B cell (primary cell): ENCODE measurements at regions not wholly inside any gene's neighbourhood (a gene's known extent, or its start where the extent isn't known, plus 50 kb on each side); places are given as distances from the start of the nearest gene placed in this dataset.

Experiments
- ATAC-seq: fragments of 200-7000 bp; cut with Tn5 transposase; one replicate; pipeline ENCODE4 v1.10.0; 2021; ENCODE audit warnings: low read depth, mild to moderate bottlenecking, moderate number of reproducible peaks, moderate library complexity
- CTCF ChIA-PET: fragments of 350-600 bp; sonication (Branson Sonifier 250); formaldehyde crosslinking; loops from one replicate; lab custom pipeline; 2021; ENCODE audit warnings: antibody characterized with exemption, inconsistent platforms; lab: Charles Lee
- POLR2A ChIA-PET: fragments of 350-600 bp; sonication (Branson Sonifier 250); formaldehyde crosslinking; loops from one replicate; lab custom pipeline; 2021; ENCODE audit warnings: antibody characterized with exemption; lab: Charles Lee
- DNase-seq: peaks from one replicate; pipeline ENCODE4 v3.0.0; 2013
- H2AFZ ChIP-seq: 2 replicates; pipeline ENCODE4 v1.6.1; 2012; ENCODE audit warnings: mild to moderate bottlenecking, low read depth, low read length; ENCODE audit not compliant: insufficient read depth, poor library complexity, severe bottlenecking
- H3K27ac ChIP-seq, 2 donors: 1 replicate in 1 of 2; 2 replicates in 1 of 2; pipeline ENCODE4 v1.5.1; 2012 to 2013; ENCODE audit warnings: low read length in 2 of 2, mild to moderate bottlenecking in 2 of 2, moderate library complexity in 1 of 2
- H3K27me3 ChIP-seq, 4 experiments: fragments of 200-600 bp in 1 of 4; sonication (generic) in 1 of 4; replicated peaks in 1 of 4; 1 replicate in 2 of 4; 2 replicates in 2 of 4; pipeline versions ENCODE4 v1.6.1 to v1.7.0; 2013 to 2016; ENCODE audit warnings: low read length in 3 of 4, mild to moderate bottlenecking in 2 of 4, mixed read lengths in 1 of 4, moderate library complexity in 1 of 4; ENCODE audit not compliant: insufficient read depth in 4 of 4, control insufficient read depth in 3 of 4; ENCODE audit errors: control extremely low read depth in 1 of 4
- H3K36me3 ChIP-seq, 2 experiments: replicated peaks in 1 of 2; 1 replicate in 1 of 2; 2 replicates in 1 of 2; pipeline versions ENCODE4 v1.6.1 to v1.7.1; 2013; ENCODE audit warnings: low read length in 1 of 2; ENCODE audit not compliant: insufficient read depth in 2 of 2, control insufficient read depth in 1 of 2; ENCODE audit errors: control extremely low read depth in 1 of 2, extremely low read depth in 1 of 2
- H3K4me1 ChIP-seq, 2 donors: fragments of 200-600 bp in 1 of 2; sonication (generic) in 1 of 2; 1 replicate in 1 of 2; 2 replicates in 1 of 2; pipeline versions ENCODE4 v1.5.1 to v1.6.1; 2013 to 2017; ENCODE audit warnings: low read length in 2 of 2; ENCODE audit not compliant: control insufficient read depth in 2 of 2, insufficient read depth in 2 of 2
- H3K4me2 ChIP-seq: replicated peaks from 2 replicates; pipeline ENCODE3; 2012; ENCODE audit warnings: mild to moderate bottlenecking, low read depth, low read length; ENCODE audit not compliant: poor library complexity, severe bottlenecking
- H3K4me3 ChIP-seq, 5 experiments: fragments of 200-600 bp in 1 of 5; sonication (generic) in 1 of 5; 1 replicate in 3 of 5; 2 replicates in 2 of 5; pipeline versions ENCODE4 v1.5.1 to v1.7.0; 2011 to 2016; ENCODE audit warnings: low read length in 4 of 5, mild to moderate bottlenecking in 4 of 5, low read depth in 2 of 5, control low read depth in 1 of 5, moderate library complexity in 1 of 5; ENCODE audit not compliant: insufficient read depth in 1 of 5; ENCODE audit errors: control extremely low read depth in 1 of 5, extremely low read depth in 1 of 5
- H3K79me2 ChIP-seq: fragments of 200-600 bp; sonication (generic); one replicate; pipeline ENCODE4 v1.6.0; 2016; ENCODE audit warnings: low read length; ENCODE audit not compliant: control insufficient read depth, insufficient read depth
- H3K9ac ChIP-seq: fragments of 200-600 bp; sonication (generic); 2 replicates; pipeline ENCODE4 v1.6.1; 2017; ENCODE audit warnings: mild to moderate bottlenecking, low read length, moderate library complexity
- H3K9me3 ChIP-seq, 3 donors: one replicate each; pipeline versions ENCODE4 v1.6.1 to v1.7.1; 2013; ENCODE audit warnings: low read length in 2 of 3; ENCODE audit not compliant: control insufficient read depth in 2 of 3, insufficient read depth in 1 of 3; ENCODE audit errors: control extremely low read depth in 1 of 3
- H4K20me1 ChIP-seq: 2 replicates; pipeline ENCODE4 v1.6.0; 2012; ENCODE audit warnings: mild to moderate bottlenecking, low read length; ENCODE audit not compliant: insufficient read depth, control insufficient read depth, poor library complexity, severe bottlenecking
- H3K27ac Mint-ChIP-seq: one replicate; pipeline ENCODE4 v1.8.0; 2021; ENCODE audit warnings: mixed read lengths
- H3K27me3 Mint-ChIP-seq: one replicate; pipeline ENCODE4 v1.8.0; 2021; ENCODE audit warnings: mixed read lengths
- H3K4me1 Mint-ChIP-seq: one replicate; pipeline ENCODE4 v1.8.0; 2021; ENCODE audit warnings: mixed read lengths
- H3K4me3 Mint-ChIP-seq: one replicate; pipeline ENCODE4 v1.8.0; 2021; ENCODE audit warnings: mixed read lengths
- H3K9me3 Mint-ChIP-seq: one replicate; pipeline ENCODE4 v1.8.0; 2022; ENCODE audit warnings: mixed read lengths; ENCODE audit not compliant: insufficient read depth
- CTCF ChIP-seq: fragments of 200-600 bp; IDR thresholded peaks from one replicate; pipeline ENCODE4 v1.8.0; 2022; ENCODE audit warnings: antibody characterized with exemption, mild to moderate bottlenecking
- EZH2 ChIP-seq: IDR thresholded peaks from 2 replicates; pipeline ENCODE4 v1.6.1; 2012; ENCODE audit warnings: borderline replicate concordance, low read depth, mild to moderate bottlenecking, moderate library complexity, low read length; ENCODE audit not compliant: insufficient read depth, poor library complexity, severe bottlenecking
- WGBS: methylation state at CpG from one replicate; pipeline ENCODE4 v1.1.5; 2013; ENCODE audit warnings: missing lambda C conversion rate; ENCODE audit not compliant: insufficient coverage; 5-methylcytosine and 5-hydroxymethylcytosine counted together
- intact Hi-C: fragments of 100-400 bp; cut with micrococcal nuclease; formaldehyde crosslinking; loops from one replicate; pipeline ENCODE4 v1.10.0; 2022

GRCh38 chrX:148223361-148223760 lies 242.2 kb downstream of the FMR1NB start:
- no CpG with 5 or more reads among the region's 2 CpGs for WGBS
- POLR2A ChIA-PET = no interaction called here
- intact Hi-C loops = no loop called here

GRCh38 chrX:148228521-148228920 lies 247.4 kb downstream of the FMR1NB start:
- no peaks in the 10 kb centered on the region for H3K4me1 Mint-ChIP-seq
- CTCF ChIA-PET = no interaction called here
- H3K9me3 Mint-ChIP-seq = no peaks in the 10 kb centered on the region

More at GRCh38 chrX:148223361-148223760, 242.2 kb downstream of the FMR1NB start:
- no peaks in the 10 kb centered on the region for H3K36me3 ChIP-seq
- no peak overlapping the region for H2AFZ ChIP-seq
- no peaks in the 10 kb centered on the region for H3K9me3 ChIP-seq
- ATAC-seq = no peak
- H3K4me1 ChIP-seq = no peaks in the 10 kb centered on the region
- no peak for DNase-seq
- H3K4me2 ChIP-seq = no peak overlapping the region
- H3K9ac ChIP-seq = no peak overlapping the region
- TF ChIP-seq CTCF (no peak), EZH2 (no peak)
- Mint-ChIP-seq H3K9me3 (no peaks in the 10 kb centered on the region), H3K27ac (no peak overlapping the region), H3K4me1 (no peaks in the 10 kb centered on the region), H3K4me3 (no peak overlapping the region), H3K27me3 (no peaks in the 10 kb centered on the region)
- no peak overlapping the region for H3K4me3 ChIP-seq
- no peak overlapping the region for H3K27ac ChIP-seq
- H4K20me1 ChIP-seq = no peaks in the 10 kb centered on the region
- no peaks in the 10 kb centered on the region for H3K79me2 ChIP-seq
- H3K27me3 ChIP-seq = no peaks in the 10 kb centered on the region
- CTCF ChIA-PET = no interaction called here

More at GRCh38 chrX:148228521-148228920, 247.4 kb downstream of the FMR1NB start:
- DNase-seq (no peak), ATAC-seq (no peak)
- POLR2A ChIA-PET = no interaction called here
- no peaks in the 10 kb centered on the region for H3K27me3 ChIP-seq
- H3K9me3 ChIP-seq = no peaks in the 10 kb centered on the region
- intact Hi-C loops = no loop called here
- no peaks in the 10 kb centered on the region for H3K79me2 ChIP-seq
- Mint-ChIP-seq H3K27me3 (no peaks in the 10 kb centered on the region), H3K27ac (no peak overlapping the region), H3K4me3 (no peak overlapping the region)
- TF ChIP-seq CTCF (no peak), EZH2 (no peak)
- no peak overlapping the region for H3K4me3 ChIP-seq
- no peaks in the 10 kb centered on the region for H3K36me3 ChIP-seq
- no peak overlapping the region for H3K9ac ChIP-seq
- no peaks in the 10 kb centered on the region for H3K4me1 ChIP-seq
- no peak overlapping the region for H3K4me2 ChIP-seq
- no peak overlapping the region for H2AFZ ChIP-seq
- no peak overlapping the region for H3K27ac ChIP-seq
- H4K20me1 ChIP-seq = no peaks in the 10 kb centered on the region
